H1 (cell line): ENCODE measurements at regions not wholly inside any gene's neighbourhood (a gene's known extent, or its start where the extent isn't known, plus 50 kb on each side); places are given as distances from the start of the nearest gene placed in this dataset.

Experiments used
- E2F6 ChIP-seq: IDR thresholded peaks from 2 replicates; pipeline ENCODE4 v1.6.1; 2012; ENCODE audit warnings: inconsistent platforms
- MAFK ChIP-seq: IDR thresholded peaks from 2 replicates; pipeline ENCODE4 v1.6.1; 2012; ENCODE audit warnings: low read depth, mild to moderate bottlenecking, improper control_type of control experiment, low read length
- POLR2AphosphoS5 ChIP-seq: IDR thresholded peaks from 2 replicates; pipeline ENCODE4 v1.6.1; 2011; ENCODE audit warnings: low read depth, low read length
- SUZ12 ChIP-seq: fragments of 200-600 bp; sonication (generic); IDR thresholded peaks from 2 replicates; pipeline ENCODE4 v1.6.1; 2012; ENCODE audit warnings: mild to moderate bottlenecking, inconsistent platforms, low read length, moderate library complexity, mixed read lengths
- YY1 ChIP-seq: IDR thresholded peaks from 2 replicates; pipeline ENCODE4 v1.6.1; 2011; ENCODE audit warnings: low read depth, mild to moderate bottlenecking, low read length
- TF ChIP-seq, protein P1 (sequence below): IDR thresholded peaks from 2 replicates; pipeline ENCODE4 v1.6.1; 2012; ENCODE audit warnings: inconsistent platforms

DNA sequence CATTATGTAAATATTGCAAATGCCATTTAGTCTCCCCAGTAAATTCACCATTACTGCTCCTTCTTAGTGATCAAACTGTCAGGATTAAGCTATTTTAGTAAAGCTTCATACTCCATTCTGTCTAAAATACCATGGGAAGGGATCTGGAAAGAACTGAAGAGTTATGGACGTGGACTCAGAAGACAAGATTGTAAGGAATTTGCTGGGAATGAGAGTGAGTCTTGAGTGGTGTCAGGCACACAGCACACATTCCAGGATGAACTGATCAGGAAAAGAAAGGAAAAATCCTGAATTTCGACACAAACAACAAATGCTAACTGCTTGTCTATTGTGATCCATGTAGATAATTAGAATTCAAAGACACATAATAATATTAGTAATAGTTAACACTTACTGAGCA is 311.0 kb downstream of the CENPC start (continued):
- TF ChIP-seq SUZ12 (no peak), YY1 (no peak), MAFK (no peak), POLR2AphosphoS5 (no peak), E2F6 (no peak)
- TF ChIP-seq, protein P1, sequence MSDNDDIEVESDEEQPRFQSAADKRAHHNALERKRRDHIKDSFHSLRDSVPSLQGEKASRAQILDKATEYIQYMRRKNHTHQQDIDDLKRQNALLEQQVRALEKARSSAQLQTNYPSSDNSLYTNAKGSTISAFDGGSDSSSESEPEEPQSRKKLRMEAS = no peak
